NCI-H2081 treated with DMSO at 0.1 percent for 48 hours (cell line): ENCODE measurements at regions not wholly inside any gene's neighbourhood (a gene's known extent, or its start where the extent isn't known, plus 50 kb on each side); places are given as distances from the start of the nearest gene placed in this dataset.
A peak's percentile ranks its signal among the peaks of the same experiment; 100 is the strongest.

Experiments
- DNase-seq: peaks from one replicate; lab custom pipeline; 2025; lab: John Stamatoyannopoulos, UW

GRCh38 chr7:88700725-88701124 lies 58.8 kb upstream of the ZNF804B start:
- DNase-seq = no peak

GRCh38 chr7:88694207-88694606 lies 65.3 kb upstream of the ZNF804B start:
- DNase-seq = no peak

- no peak for DNase-seq
Observed at GRCh38 chr7:88693131-88693530, 66.4 kb upstream of the ZNF804B start.

- DNase-seq = no peak
Observed at GRCh38 chr7:88692493-88692892, 67.0 kb upstream of the ZNF804B start.

GRCh38 chr7:88689821-88690220 lies 69.7 kb upstream of the ZNF804B start:
- DNase-seq = no peak

GRCh38 chr7:88688222-88688621 lies 71.3 kb upstream of the ZNF804B start:
- DNase-seq = no peak

GRCh38 chr7:88686468-88687229 lies 72.9 kb upstream of the ZNF804B start:
- DNase-seq = no peak

GRCh38 chr7:88681682-88682081 lies 77.8 kb upstream of the ZNF804B start:
- no peak for DNase-seq

GRCh38 chr7:88670536-88670935 lies 89.0 kb upstream of the ZNF804B start:
- no peak for DNase-seq

GRCh38 chr7:88669913-88670312 lies 89.6 kb upstream of the ZNF804B start:
- DNase-seq = no peak

GRCh38 chr7:88668591-88668990 lies 90.9 kb upstream of the ZNF804B start:
- no peak for DNase-seq

GRCh38 chr7:88666626-88667025 lies 92.9 kb upstream of the ZNF804B start:
- DNase-seq = no peak

- DNase-seq = no peak
Observed at GRCh38 chr7:88665892-88666514, 93.5 kb upstream of the ZNF804B start.

- no peak for DNase-seq
Observed at GRCh38 chr7:88664630-88665233, 94.8 kb upstream of the ZNF804B start.

GRCh38 chr7:88661921-88662320 lies 97.6 kb upstream of the ZNF804B start:
- DNase-seq = no peak

- DNase-seq = peak; percentile 43
Observed at GRCh38 chr7:88647825-88648224, 111.7 kb upstream of the ZNF804B start.

- no peak for DNase-seq
Observed at GRCh38 chr7:88638583-88638982, 120.9 kb upstream of the ZNF804B start.

GRCh38 chr7:88637795-88638194 lies 121.7 kb upstream of the ZNF804B start:
- no peak for DNase-seq

GRCh38 chr7:88635149-88635548 lies 124.4 kb upstream of the ZNF804B start:
- DNase-seq = no peak

- DNase-seq = no peak
Observed at GRCh38 chr7:88629559-88629958, 129.9 kb upstream of the ZNF804B start.

GRCh38 chr7:88628363-88629085 lies 131.0 kb upstream of the ZNF804B start:
- DNase-seq = no peak

- no peak for DNase-seq
Observed at GRCh38 chr7:88617185-88617584, 142.3 kb upstream of the ZNF804B start.

GRCh38 chr7:88615336-88615735 lies 144.2 kb upstream of the ZNF804B start:
- DNase-seq = no peak
